ENCODE measurements at regions not wholly inside any gene's neighbourhood (a gene's known extent, or its start where the extent isn't known, plus 50 kb on each side); places are given as distances from the start of the nearest gene placed in this dataset.
A peak's percentile ranks its signal among the peaks of the same experiment; 100 is the strongest.

DNA sequence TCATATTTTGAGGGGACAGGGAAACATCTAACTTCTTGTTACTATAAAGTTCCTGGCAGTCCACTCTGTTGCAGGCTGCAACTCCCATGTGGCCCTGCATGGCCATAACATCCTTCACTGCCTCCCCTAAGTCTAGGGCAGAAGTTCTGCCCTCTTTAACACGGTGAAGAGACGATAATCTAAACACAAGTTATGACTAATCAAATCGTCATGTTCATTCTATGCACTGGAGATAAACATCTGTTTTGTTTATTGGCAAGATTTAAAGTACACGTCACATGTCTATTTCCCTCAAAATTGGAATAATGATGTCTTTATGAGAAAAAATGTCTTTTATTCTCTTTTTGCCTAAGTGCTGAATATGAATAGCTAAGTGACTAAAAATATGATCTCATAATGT, 1629.4 kb downstream of the PCDH9 start:
- H3K4me1 ChIP-seq (replicated peaks in 1 of 2) = peaks cover 0 to 7% of the 10 kb centered on the region in 2 donors
- DNase-seq = no peak
- no peaks in the 10 kb centered on the region for H3K27me3 ChIP-seq
- H3K4me3 ChIP-seq = no peak overlapping the region
- intact Hi-C loops (cut with DNase I) = no loop called here
- 61 to 74% (median 62%) methylated on average over 4 of the region's 4 CpGs for WGBS, 4 donors
- TF ChIP-seq, protein P1, sequence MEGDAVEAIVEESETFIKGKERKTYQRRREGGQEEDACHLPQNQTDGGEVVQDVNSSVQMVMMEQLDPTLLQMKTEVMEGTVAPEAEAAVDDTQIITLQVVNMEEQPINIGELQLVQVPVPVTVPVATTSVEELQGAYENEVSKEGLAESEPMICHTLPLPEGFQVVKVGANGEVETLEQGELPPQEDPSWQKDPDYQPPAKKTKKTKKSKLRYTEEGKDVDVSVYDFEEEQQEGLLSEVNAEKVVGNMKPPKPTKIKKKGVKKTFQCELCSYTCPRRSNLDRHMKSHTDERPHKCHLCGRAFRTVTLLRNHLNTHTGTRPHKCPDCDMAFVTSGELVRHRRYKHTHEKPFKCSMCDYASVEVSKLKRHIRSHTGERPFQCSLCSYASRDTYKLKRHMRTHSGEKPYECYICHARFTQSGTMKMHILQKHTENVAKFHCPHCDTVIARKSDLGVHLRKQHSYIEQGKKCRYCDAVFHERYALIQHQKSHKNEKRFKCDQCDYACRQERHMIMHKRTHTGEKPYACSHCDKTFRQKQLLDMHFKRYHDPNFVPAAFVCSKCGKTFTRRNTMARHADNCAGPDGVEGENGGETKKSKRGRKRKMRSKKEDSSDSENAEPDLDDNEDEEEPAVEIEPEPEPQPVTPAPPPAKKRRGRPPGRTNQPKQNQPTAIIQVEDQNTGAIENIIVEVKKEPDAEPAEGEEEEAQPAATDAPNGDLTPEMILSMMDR (IDR thresholded peaks at IDR 0.05) = no peak
- no peak for TF ChIP-seq POLR2A (IDR thresholded peaks at IDR 0.05)
- H3K36me3 ChIP-seq (replicated peaks in 1 of 2) = no peaks in the 10 kb centered on the region
- H3K27ac ChIP-seq = no peak overlapping the region
- H3K9me3 ChIP-seq (replicated peaks in 1 of 3) = peaks cover 0 to 4% (median 0%) of the 10 kb centered on the region in 3 donors

DNA sequence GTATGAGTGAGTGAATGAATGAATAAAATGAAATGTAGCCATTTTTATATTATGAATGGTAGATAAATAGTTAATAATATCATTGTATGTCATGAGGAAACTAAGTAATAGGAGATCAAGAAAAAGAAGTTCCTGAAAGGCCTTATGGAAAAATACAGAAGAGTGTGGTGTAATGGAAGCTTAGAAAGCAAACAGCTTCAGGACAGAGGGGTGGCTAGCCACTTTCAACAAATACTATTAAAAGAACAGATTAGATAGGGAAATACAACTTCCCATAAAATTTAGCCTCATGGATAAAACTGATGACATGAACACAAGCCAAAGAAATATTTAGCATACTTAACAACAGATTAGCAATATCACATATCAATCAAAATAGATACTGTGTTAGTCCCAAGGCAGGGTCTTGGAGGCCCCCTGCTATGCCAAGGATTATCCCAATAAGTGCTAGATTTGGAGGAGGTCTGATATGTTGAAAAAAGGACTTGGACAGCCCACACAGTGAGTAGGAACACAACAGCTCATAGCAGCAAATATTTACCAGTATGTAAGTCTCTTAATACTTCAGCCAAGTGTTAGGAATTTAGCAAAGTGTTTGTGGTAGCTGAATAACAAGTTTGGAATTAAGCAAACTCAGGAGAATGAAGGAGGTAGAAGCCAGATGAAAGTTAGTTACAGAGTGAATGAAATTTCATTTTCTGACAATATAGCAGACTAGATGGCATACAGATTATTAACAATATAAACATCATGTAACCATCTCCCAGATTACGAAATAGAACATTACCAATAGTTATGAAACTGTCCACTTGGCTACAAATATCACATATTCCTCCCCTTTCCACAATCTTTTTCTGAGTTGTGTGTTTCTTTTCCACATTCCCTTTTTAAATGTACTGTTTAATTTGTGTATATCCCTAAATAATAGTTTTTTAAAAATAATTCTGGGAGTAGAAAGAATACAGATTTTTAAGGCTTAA, 1632.0 kb downstream of the PCDH9 start:
- TF ChIP-seq POLR2A (IDR thresholded peaks at IDR 0.05) = no peak
- TF ChIP-seq, protein P1 (IDR thresholded peaks at IDR 0.05) = no peak
- 70 to 88% (median 81%) methylated on average over 1 of the region's 1 CpG for WGBS, 4 donors
- peak overlapping the region in 1 of 5 donors; percentile 7 for H3K27ac ChIP-seq

DNA sequence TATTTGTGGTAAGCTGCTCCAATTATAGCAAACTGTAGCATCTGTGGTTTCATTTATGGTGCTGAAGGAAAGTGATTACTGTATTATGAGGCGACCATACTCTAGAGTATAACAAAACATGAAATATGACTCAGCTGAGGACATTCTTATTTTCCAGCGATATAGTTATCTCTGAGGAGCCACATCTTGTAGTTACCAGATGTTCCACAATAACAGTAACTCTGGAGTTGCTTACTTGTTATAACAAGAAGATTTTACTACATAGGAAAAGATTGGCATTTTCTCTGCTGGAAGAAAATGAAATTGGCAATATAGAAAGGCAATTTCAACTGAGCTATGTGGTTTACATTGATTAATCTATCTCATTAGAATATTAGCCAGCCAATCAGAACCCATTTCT, 1634.2 kb downstream of the PCDH9 start:
- peaks cover 0 to 9% (median 0%) of the 10 kb centered on the region in 3 donors for H3K9me3 ChIP-seq (replicated peaks in 1 of 3)
- no peaks in the 10 kb centered on the region for H3K27me3 ChIP-seq
- TF ChIP-seq, protein P1 (IDR thresholded peaks at IDR 0.05) = no peak
- TF ChIP-seq POLR2A (IDR thresholded peaks at IDR 0.05) = no peak
- intact Hi-C loops (cut with DNase I) = no loop called here
- WGBS, 4 donors = 61 to 82% (median 72%) methylated on average over 2 of the region's 2 CpGs
- no peak for DNase-seq
- H3K27ac ChIP-seq = no peak overlapping the region
- H3K4me3 ChIP-seq = no peak overlapping the region
- H3K4me1 ChIP-seq (replicated peaks in 1 of 2) = peaks cover 13 to 33% of the 10 kb centered on the region in 2 donors
- H3K36me3 ChIP-seq (replicated peaks in 1 of 2) = no peaks in the 10 kb centered on the region

More for the DNA sequence above, 1632.0 kb downstream of the PCDH9 start:
- Histone ChIP-seq H3K4me1 (replicated peaks in 1 of 2) (peaks cover 9 to 31% of the 10 kb centered on the region in 2 donors), H3K27me3 (no peaks in the 10 kb centered on the region), H3K4me3 (no peak overlapping the region), H3K9me3 (replicated peaks in 1 of 3) (peaks cover 0 to 9% (median 0%) of the 10 kb centered on the region in 3 donors), H3K36me3 (replicated peaks in 1 of 2) (no peaks in the 10 kb centered on the region)
- intact Hi-C loops (cut with DNase I) = no loop called here
- no peak for DNase-seq

DNA sequence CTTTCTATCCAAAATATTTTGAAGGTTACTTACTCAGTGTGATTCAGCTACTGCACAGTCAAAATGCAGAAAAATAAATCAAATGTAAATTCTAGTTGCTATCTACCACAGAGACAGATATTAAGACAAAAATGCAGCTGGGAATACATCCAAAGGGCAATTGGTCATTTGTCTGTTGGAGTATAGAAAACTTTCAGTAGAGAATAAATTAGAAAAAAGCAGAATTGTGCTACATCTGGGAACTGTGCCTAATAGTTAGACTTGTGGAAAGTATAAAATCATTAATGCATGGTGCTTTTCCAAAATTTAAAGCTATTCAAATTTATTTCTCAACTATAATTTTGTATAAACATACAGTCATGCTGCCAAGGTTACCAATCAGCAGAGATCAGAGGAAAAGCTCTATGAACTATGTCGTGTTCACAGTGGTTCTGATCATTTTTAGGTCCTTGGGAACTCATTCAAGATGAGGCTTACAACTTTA, 1635.8 kb downstream of the PCDH9 start:
- TF ChIP-seq, protein P1 (IDR thresholded peaks at IDR 0.05) = no peak
- no peak for TF ChIP-seq POLR2A (IDR thresholded peaks at IDR 0.05)
- intact Hi-C loops (cut with DNase I) = no loop called here
- Histone ChIP-seq H3K36me3 (replicated peaks in 1 of 2) (no peaks in the 10 kb centered on the region), H3K27me3 (no peaks in the 10 kb centered on the region), H3K4me3 (no peak overlapping the region), H3K4me1 (replicated peaks in 1 of 2) (peaks cover 13 to 33% of the 10 kb centered on the region in 2 donors), H3K9me3 (replicated peaks in 1 of 3) (peaks cover 0 to 9% (median 0%) of the 10 kb centered on the region in 3 donors), H3K27ac (no peak overlapping the region)
- DNase-seq = peak in 1 of 7 donors; percentile 14
- 15 to 23% (median 20%) methylated on average over 1 of the region's 1 CpG for WGBS, 4 donors
